GM23338 (cell line): ENCODE measurements at regions not wholly inside any gene's neighbourhood (a gene's known extent, or its start where the extent isn't known, plus 50 kb on each side); places are given as distances from the start of the nearest gene placed in this dataset.

Experiments
- ATAC-seq: fragments of 200-7000 bp; cut with Tn5 transposase; 3 replicates; pipeline ENCODE4 v1.9.1; 2020
- DNase-seq: peaks from one replicate; pipeline ENCODE4 v3.0.0-alpha.2; 2015; ENCODE audit warnings: low spot score
- H2AFZ ChIP-seq: fragments of 200-600 bp; sonication (generic); 2 replicates; pipeline ENCODE4 v1.8.0; 2016; ENCODE audit warnings: antibody characterized with exemption, mild to moderate bottlenecking, moderate library complexity
- H3F3A ChIP-seq: fragments of 200-600 bp; sonication (generic); replicated peaks from 2 replicates; pipeline ENCODE4 v1.8.0; 2017; ENCODE audit warnings: antibody characterized with exemption, mixed run types, low read depth
- H3K27ac ChIP-seq: fragments of 200-600 bp; sonication (generic); 2 replicates; pipeline ENCODE4 v1.6.1; 2016; ENCODE audit warnings: low read depth
- H3K27me3 ChIP-seq: fragments of 200-600 bp; sonication (generic); 2 replicates; pipeline ENCODE4 v1.8.0; 2016; ENCODE audit warnings: mild to moderate bottlenecking, mixed run types, moderate library complexity; ENCODE audit not compliant: insufficient read depth
- H3K36me3 ChIP-seq: fragments of 200-600 bp; sonication (generic); 2 replicates; pipeline ENCODE4 v1.8.0; 2016; ENCODE audit warnings: mild to moderate bottlenecking; ENCODE audit not compliant: insufficient read depth
- H3K4me1 ChIP-seq: fragments of 200-600 bp; sonication (generic); 2 replicates; pipeline ENCODE4 v1.8.0; 2016; ENCODE audit warnings: mild to moderate bottlenecking, moderate library complexity; ENCODE audit not compliant: insufficient read depth
- H3K4me2 ChIP-seq: fragments of 200-600 bp; sonication (generic); 2 replicates; pipeline ENCODE4 v1.7.1; 2017; ENCODE audit warnings: mixed run types
- H3K4me3 ChIP-seq: fragments of 200-600 bp; sonication (generic); 2 replicates; pipeline ENCODE4 v1.6.1; 2016; ENCODE audit warnings: mixed run types
- H3K79me2 ChIP-seq: fragments of 200-600 bp; sonication (generic); replicated peaks from 2 replicates; pipeline ENCODE4 v1.8.0; 2017; ENCODE audit warnings: mild to moderate bottlenecking; ENCODE audit not compliant: insufficient read depth
- H3K9me2 ChIP-seq: fragments of 200-600 bp; sonication (generic); 2 replicates; pipeline ENCODE4 v1.8.0; 2017; ENCODE audit not compliant: insufficient read depth
- H4K20me1 ChIP-seq: fragments of 200-600 bp; sonication (generic); replicated peaks from 2 replicates; pipeline ENCODE4 v1.8.0; 2017; ENCODE audit warnings: mild to moderate bottlenecking; ENCODE audit not compliant: insufficient read depth
- H3K27ac Mint-ChIP-seq: 2 replicates; pipeline ENCODE4 v1.8.0; 2020; ENCODE audit warnings: inconsistent platforms, mild to moderate bottlenecking, moderate library complexity, mixed read lengths
- H3K27me3 Mint-ChIP-seq: 3 replicates; pipeline ENCODE4 v1.8.0; 2022; ENCODE audit warnings: low read depth, mild to moderate bottlenecking, moderate library complexity, mixed read lengths, inconsistent platforms; ENCODE audit not compliant: insufficient read depth, poor library complexity
- H3K36me3 Mint-ChIP-seq: 3 replicates; pipeline ENCODE4 v1.8.0; 2021; ENCODE audit warnings: low read depth, mild to moderate bottlenecking, inconsistent platforms, moderate library complexity, mixed read lengths
- H3K4me1 Mint-ChIP-seq: 3 replicates; pipeline ENCODE4 v1.8.0; 2020; ENCODE audit warnings: mild to moderate bottlenecking, inconsistent platforms, mixed read lengths
- H3K4me3 Mint-ChIP-seq: 3 replicates; pipeline ENCODE4 v1.8.0; 2021; ENCODE audit warnings: moderate library complexity, mild to moderate bottlenecking, inconsistent platforms, mixed read lengths
- H3K9me3 Mint-ChIP-seq: 3 replicates; pipeline ENCODE4 v1.8.0; 2020; ENCODE audit warnings: moderate library complexity, mild to moderate bottlenecking, inconsistent platforms, mixed read lengths
- CREB1 ChIP-seq: fragments of 250-450 bp; sonication (Bioruptor Pico); IDR thresholded peaks from 2 replicates; pipeline ENCODE4 v1.5.0; 2020; ENCODE audit warnings: low read depth, mild to moderate bottlenecking, moderate library complexity
- CTCF ChIP-seq, 2 experiments: fragments of 200-600 bp in 1 of 2; sonication (generic) in 1 of 2; conservative IDR thresholded peaks; 2 replicates each; pipeline versions ENCODE4 v1.5.1 to v1.6.1; 2016 to 2017; ENCODE audit warnings: antibody characterized with exemption in 2 of 2, low read depth in 2 of 2, mild to moderate bottlenecking in 2 of 2, moderate library complexity in 1 of 2
- ETS1 ChIP-seq: IDR thresholded peaks from 2 replicates; pipeline ENCODE4 v1.6.1; 2016; ENCODE audit warnings: antibody characterized with exemption
- EZH2 ChIP-seq: fragments of 200-600 bp; sonication (generic); IDR thresholded peaks from one replicate; pipeline ENCODE4 v1.8.0; 2017; ENCODE audit warnings: antibody characterized with exemption, mild to moderate bottlenecking, low read depth; ENCODE audit not compliant: unreplicated experiment
- EZH2phosphoT487 ChIP-seq: fragments of 200-600 bp; sonication (generic); IDR thresholded peaks from one replicate; pipeline ENCODE4 v1.8.1; 2018; ENCODE audit warnings: antibody characterized with exemption; ENCODE audit not compliant: unreplicated experiment
- JUNB ChIP-seq: IDR thresholded peaks from one replicate; pipeline ENCODE4 v1.6.1; 2016; ENCODE audit warnings: antibody characterized with exemption; ENCODE audit not compliant: unreplicated experiment
- NANOG ChIP-seq: IDR thresholded peaks from 2 replicates; pipeline ENCODE4 v1.6.1; 2016; ENCODE audit warnings: antibody characterized with exemption, borderline replicate concordance
- POLR2AphosphoS5 ChIP-seq: IDR thresholded peaks from 2 replicates; pipeline ENCODE4 v1.6.1; 2016; ENCODE audit warnings: antibody characterized with exemption, low read depth
- STAT1 ChIP-seq: IDR thresholded peaks from one replicate; pipeline ENCODE4 v1.6.1; 2016; ENCODE audit warnings: antibody characterized with exemption; ENCODE audit not compliant: unreplicated experiment
- ZNF114 ChIP-seq: fragments of 250-450 bp; sonication (Bioruptor Pico); IDR thresholded peaks from 2 replicates; pipeline ENCODE4 v1.5.0; 2020; ENCODE audit warnings: mild to moderate bottlenecking, moderate library complexity
- ZNF331 ChIP-seq: fragments of 250-450 bp; sonication (Bioruptor Pico); IDR thresholded peaks from 2 replicates; pipeline ENCODE4 v1.5.0; 2020; ENCODE audit warnings: low read depth, mild to moderate bottlenecking, moderate library complexity
- TF ChIP-seq, protein P1 (sequence below): fragments of 250-450 bp; sonication (Bioruptor Pico); IDR thresholded peaks from 2 replicates; pipeline ENCODE4 v1.5.0; 2020; ENCODE audit warnings: mild to moderate bottlenecking, moderate library complexity
- TF ChIP-seq, protein P2 (sequence below): IDR thresholded peaks from one replicate; pipeline ENCODE4 v1.6.1; 2018; ENCODE audit warnings: antibody characterized with exemption; ENCODE audit not compliant: unreplicated experiment

- H3K79me2 ChIP-seq, result no peaks in the 10 kb centered on the region
- no peaks in the 10 kb centered on the region for H3K27me3 Mint-ChIP-seq
- no peaks in the 10 kb centered on the region for H3K27me3 ChIP-seq
- peak overlapping the region; percentile 43; the same call in 1 of the 2 replicates for H2AFZ ChIP-seq
- H3K4me1 ChIP-seq, result no peaks in the 10 kb centered on the region
- no peak overlapping the region for H3K27ac Mint-ChIP-seq
- no peaks in the 10 kb centered on the region for H3K9me3 Mint-ChIP-seq
- H3K4me3 ChIP-seq, result no peak overlapping the region
- no peak for TF ChIP-seq ZNF114 (CRISPR knock-in tag)
- TF ChIP-seq STAT1, result no peak
- TF ChIP-seq EZH2, result no peak
- TF ChIP-seq POLR2AphosphoS5, result no peak
- TF ChIP-seq, protein P1, sequence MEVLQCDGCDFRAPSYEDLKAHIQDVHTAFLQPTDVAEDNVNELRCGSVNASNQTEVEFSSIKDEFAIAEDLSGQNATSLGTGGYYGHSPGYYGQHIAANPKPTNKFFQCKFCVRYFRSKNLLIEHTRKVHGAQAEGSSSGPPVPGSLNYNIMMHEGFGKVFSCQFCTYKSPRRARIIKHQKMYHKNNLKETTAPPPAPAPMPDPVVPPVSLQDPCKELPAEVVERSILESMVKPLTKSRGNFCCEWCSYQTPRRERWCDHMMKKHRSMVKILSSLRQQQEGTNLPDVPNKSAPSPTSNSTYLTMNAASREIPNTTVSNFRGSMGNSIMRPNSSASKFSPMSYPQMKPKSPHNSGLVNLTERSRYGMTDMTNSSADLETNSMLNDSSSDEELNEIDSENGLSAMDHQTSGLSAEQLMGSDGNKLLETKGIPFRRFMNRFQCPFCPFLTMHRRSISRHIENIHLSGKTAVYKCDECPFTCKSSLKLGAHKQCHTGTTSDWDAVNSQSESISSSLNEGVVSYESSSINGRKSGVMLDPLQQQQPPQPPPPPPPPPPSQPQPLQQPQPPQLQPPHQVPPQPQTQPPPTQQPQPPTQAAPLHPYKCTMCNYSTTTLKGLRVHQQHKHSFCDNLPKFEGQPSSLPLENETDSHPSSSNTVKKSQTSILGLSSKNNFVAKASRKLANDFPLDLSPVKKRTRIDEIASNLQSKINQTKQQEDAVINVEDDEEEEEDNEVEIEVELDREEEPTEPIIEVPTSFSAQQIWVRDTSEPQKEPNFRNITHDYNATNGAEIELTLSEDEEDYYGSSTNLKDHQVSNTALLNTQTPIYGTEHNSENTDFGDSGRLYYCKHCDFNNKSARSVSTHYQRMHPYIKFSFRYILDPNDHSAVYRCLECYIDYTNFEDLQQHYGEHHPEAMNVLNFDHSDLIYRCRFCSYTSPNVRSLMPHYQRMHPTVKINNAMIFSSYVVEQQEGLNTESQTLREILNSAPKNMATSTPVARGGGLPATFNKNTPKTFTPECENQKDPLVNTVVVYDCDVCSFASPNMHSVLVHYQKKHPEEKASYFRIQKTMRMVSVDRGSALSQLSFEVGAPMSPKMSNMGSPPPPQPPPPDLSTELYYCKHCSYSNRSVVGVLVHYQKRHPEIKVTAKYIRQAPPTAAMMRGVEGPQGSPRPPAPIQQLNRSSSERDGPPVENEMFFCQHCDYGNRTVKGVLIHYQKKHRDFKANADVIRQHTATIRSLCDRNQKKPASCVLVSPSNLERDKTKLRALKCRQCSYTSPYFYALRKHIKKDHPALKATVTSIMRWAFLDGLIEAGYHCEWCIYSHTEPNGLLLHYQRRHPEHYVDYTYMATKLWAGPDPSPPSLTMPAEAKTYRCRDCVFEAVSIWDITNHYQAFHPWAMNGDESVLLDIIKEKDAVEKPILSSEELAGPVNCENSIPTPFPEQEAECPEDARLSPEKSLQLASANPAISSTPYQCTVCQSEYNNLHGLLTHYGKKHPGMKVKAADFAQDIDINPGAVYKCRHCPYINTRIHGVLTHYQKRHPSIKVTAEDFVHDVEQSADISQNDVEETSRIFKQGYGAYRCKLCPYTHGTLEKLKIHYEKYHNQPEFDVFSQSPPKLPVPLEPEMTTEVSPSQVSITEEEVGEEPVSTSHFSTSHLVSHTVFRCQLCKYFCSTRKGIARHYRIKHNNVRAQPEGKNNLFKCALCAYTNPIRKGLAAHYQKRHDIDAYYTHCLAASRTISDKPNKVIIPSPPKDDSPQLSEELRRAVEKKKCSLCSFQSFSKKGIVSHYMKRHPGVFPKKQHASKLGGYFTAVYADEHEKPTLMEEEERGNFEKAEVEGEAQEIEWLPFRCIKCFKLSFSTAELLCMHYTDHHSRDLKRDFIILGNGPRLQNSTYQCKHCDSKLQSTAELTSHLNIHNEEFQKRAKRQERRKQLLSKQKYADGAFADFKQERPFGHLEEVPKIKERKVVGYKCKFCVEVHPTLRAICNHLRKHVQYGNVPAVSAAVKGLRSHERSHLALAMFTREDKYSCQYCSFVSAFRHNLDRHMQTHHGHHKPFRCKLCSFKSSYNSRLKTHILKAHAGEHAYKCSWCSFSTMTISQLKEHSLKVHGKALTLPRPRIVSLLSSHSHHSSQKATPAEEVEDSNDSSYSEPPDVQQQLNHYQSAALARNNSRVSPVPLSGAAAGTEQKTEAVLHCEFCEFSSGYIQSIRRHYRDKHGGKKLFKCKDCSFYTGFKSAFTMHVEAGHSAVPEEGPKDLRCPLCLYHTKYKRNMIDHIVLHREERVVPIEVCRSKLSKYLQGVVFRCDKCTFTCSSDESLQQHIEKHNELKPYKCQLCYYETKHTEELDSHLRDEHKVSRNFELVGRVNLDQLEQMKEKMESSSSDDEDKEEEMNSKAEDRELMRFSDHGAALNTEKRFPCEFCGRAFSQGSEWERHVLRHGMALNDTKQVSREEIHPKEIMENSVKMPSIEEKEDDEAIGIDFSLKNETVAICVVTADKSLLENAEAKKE (CRISPR knock-in tag), result no peak
- no peak for TF ChIP-seq ZNF331 (CRISPR knock-in tag)
- no peak for TF ChIP-seq CREB1 (CRISPR knock-in tag)
- no peak for TF ChIP-seq JUNB
- no peak for TF ChIP-seq EZH2phosphoT487
- TF ChIP-seq ETS1, result no peak
- no peak for TF ChIP-seq NANOG
- TF ChIP-seq, protein P2, sequence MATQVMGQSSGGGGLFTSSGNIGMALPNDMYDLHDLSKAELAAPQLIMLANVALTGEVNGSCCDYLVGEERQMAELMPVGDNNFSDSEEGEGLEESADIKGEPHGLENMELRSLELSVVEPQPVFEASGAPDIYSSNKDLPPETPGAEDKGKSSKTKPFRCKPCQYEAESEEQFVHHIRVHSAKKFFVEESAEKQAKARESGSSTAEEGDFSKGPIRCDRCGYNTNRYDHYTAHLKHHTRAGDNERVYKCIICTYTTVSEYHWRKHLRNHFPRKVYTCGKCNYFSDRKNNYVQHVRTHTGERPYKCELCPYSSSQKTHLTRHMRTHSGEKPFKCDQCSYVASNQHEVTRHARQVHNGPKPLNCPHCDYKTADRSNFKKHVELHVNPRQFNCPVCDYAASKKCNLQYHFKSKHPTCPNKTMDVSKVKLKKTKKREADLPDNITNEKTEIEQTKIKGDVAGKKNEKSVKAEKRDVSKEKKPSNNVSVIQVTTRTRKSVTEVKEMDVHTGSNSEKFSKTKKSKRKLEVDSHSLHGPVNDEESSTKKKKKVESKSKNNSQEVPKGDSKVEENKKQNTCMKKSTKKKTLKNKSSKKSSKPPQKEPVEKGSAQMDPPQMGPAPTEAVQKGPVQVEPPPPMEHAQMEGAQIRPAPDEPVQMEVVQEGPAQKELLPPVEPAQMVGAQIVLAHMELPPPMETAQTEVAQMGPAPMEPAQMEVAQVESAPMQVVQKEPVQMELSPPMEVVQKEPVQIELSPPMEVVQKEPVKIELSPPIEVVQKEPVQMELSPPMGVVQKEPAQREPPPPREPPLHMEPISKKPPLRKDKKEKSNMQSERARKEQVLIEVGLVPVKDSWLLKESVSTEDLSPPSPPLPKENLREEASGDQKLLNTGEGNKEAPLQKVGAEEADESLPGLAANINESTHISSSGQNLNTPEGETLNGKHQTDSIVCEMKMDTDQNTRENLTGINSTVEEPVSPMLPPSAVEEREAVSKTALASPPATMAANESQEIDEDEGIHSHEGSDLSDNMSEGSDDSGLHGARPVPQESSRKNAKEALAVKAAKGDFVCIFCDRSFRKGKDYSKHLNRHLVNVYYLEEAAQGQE, result no peak
- no peak for TF ChIP-seq CTCF (conservative IDR thresholded peaks at IDR 0.05; ENCODE audit: low read depth in 2 of 2)
- no peak overlapping the region for H3K27ac ChIP-seq
- H4K20me1 ChIP-seq, result no peaks in the 10 kb centered on the region
- H3K36me3 Mint-ChIP-seq, result no peaks in the 10 kb centered on the region
- no peak overlapping the region for H3K4me3 Mint-ChIP-seq
- ATAC-seq (no peak), DNase-seq (no peak)
- no peaks in the 10 kb centered on the region for H3F3A ChIP-seq
- H3K4me1 Mint-ChIP-seq, result no peaks in the 10 kb centered on the region
- no peak overlapping the region for H3K4me2 ChIP-seq
- peaks cover 8% of the 10 kb centered on the region; the same call in 1 of the 2 replicates for H3K9me2 ChIP-seq
- 0 out of 2 replicates have a peak, but pooled peaks cover 1% of the 10 kb centered on the region for H3K36me3 ChIP-seq
Observed at GRCh38 chr11:104320097-104320496, 156.2 kb upstream of the PDGFD start.
